HG03066 (cell line): ENCODE measurements at regions not wholly inside any gene's neighbourhood (a gene's known extent, or its start where the extent isn't known, plus 50 kb on each side); places are given as distances from the start of the nearest gene placed in this dataset.

Experiments used
- ATAC-seq: cut with Tn5 transposase; IDR thresholded peaks from one replicate; pipeline ENCODE4 v1.9.1; 2021; ENCODE audit warnings: low read depth; ENCODE audit not compliant: unreplicated experiment

GRCh38 chr2:196468394-196468793 is 171.1 kb upstream of the CCDC150 start:
- ATAC-seq: no peak

- no peak for ATAC-seq
Measured at GRCh38 chr2:196473617-196474016, 165.9 kb upstream of the CCDC150 start.

DNA sequence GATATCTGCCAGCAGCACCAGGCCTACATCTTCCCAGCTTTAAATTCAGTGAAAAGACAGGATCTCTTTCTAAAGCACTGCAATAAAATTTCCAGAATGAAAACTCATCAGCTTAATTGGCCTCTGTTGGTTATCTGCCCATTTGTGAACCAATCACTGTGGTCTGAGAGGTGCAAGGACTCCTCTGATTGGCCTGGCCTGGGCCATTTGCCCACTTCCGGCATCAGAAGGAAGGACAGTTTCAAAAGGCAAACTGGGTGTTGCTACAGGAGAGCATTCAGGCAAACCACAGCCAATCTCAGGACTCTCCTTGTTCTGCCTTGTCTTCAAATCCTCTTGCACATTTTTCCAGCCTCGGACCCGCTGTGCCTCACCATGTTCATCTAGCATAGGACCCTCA is 163.9 kb upstream of the CCDC150 start:
- no peak for ATAC-seq

- no peak for ATAC-seq
Measured at GRCh38 chr2:196478588-196478987, 160.9 kb upstream of the CCDC150 start.

DNA sequence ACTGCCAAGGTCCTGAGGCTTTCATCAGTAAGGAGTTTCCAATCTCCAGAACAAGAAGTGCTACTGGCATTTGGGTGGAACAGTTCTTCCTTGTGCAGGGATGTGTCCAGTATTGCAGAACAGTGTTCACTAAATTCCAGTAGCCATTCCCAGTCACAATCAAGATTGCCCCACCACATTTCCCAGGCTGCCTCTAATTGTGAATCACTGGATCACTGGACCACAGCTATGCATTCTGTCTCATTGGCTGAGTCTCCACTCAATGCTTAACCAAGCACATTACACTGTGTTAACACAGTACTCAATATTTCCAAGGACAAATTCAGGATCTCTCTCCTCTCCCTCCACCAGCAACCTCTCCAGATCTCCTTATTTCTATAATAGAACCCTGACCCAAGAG is 160.2 kb upstream of the CCDC150 start:
- ATAC-seq: no peak

DNA sequence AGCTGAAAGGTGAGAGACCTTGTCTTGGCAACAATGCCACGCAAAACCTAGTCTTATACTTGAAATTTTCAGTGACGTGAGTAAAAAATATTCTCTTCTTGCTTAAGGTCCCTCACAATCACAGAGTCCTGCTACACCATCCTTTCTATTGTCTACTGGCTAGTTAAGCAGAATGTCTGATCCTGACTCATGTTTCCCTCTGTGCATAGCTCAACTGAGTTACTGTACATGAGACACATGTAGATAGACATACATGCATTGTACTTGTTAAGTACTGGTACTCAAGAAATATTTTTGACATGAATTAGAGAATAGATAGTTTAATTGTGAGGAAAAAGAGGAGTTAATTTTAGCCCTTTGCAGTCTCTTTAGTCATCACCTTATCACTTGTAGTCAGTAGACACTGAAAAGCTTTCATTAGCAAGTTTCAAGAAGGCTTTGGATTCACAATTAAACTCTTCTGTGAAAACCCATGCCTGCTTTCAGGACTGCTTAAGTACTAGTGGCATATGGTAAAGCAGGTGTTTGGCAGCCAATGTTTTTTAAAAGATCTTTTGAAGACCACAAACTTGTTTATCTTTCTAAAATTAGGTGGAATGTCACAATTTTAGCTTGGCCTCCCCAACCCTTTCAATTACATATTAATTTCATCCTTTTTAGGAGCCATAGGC is 158.7 kb upstream of the CCDC150 start:
- no peak for ATAC-seq

GRCh38 chr2:196481324-196481697 is 158.2 kb upstream of the CCDC150 start:
- ATAC-seq: no peak

GRCh38 chr2:196482119-196483065 is 157.1 kb upstream of the CCDC150 start:
- ATAC-seq: no peak

- no peak for ATAC-seq
Measured at GRCh38 chr2:196486146-196486545, 153.4 kb upstream of the CCDC150 start.

DNA sequence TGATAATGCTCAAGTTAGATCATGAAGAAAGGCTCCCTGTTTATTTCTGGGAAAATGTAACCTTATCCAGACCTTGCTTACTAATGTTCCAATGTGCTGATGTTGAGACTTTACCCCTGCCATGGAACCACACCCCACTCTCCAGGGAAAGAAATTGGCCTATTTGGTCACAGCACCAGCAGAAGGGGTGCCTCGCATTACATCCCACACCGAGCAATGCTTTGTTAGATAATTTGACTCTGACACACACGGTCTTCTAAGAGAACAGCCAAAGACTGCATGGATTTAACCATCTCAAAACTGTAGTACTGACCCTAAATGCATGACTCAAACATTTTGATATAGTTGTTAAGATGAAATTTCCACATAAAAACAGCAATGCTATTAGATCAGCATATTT is 152.1 kb upstream of the CCDC150 start:
- no peak for ATAC-seq

DNA sequence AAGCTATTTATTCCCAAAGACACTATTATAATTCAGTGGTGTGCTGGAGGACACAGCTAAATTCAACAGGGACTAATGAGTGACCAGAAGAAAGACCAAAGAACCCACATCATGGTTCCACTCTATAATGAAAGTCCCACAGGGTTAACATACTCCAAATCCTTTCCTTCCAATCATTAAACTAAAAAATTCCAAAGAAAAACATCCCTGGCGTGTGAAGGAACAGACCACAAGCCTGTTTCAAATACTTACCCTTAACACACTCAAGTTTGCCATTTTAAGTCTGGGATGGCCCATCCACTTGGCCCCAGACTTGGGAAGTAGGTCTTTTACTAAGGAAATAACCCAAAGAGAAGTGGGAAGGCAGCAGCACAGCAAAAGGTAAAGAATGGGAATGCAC is 150.1 kb upstream of the CCDC150 start:
- ATAC-seq: no peak

DNA sequence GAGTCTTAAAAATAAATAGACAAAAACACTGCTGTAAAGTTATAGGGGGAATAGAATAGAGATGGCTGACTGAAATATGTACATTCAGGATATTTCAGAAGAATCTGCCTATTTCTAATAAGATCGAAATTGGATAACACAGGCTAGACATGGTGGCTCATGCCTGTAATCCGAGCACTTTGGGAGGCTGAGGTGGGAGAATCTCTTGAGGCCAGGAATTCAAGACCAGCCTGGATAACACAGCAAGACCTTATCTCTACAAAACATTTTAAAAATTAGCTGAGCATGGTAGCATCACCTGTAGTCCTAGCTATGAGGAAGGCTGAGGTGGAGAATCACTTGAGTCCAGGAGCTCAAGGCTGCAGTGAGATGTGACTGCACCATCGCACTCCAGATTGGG is 146.6 kb upstream of the CCDC150 start:
- ATAC-seq: no peak

GRCh38 chr2:196498962-196499361 is 140.6 kb upstream of the CCDC150 start:
- ATAC-seq: no peak

- ATAC-seq: no peak
Measured at GRCh38 chr2:196499686-196500085, 139.8 kb upstream of the CCDC150 start.

- no peak for ATAC-seq
Measured at GRCh38 chr2:196500686-196501431, 138.7 kb upstream of the CCDC150 start.

- ATAC-seq: no peak
Measured at GRCh38 chr2:196501836-196502235, 137.7 kb upstream of the CCDC150 start.

GRCh38 chr2:196502386-196502785 is 137.1 kb upstream of the CCDC150 start:
- no peak for ATAC-seq

DNA sequence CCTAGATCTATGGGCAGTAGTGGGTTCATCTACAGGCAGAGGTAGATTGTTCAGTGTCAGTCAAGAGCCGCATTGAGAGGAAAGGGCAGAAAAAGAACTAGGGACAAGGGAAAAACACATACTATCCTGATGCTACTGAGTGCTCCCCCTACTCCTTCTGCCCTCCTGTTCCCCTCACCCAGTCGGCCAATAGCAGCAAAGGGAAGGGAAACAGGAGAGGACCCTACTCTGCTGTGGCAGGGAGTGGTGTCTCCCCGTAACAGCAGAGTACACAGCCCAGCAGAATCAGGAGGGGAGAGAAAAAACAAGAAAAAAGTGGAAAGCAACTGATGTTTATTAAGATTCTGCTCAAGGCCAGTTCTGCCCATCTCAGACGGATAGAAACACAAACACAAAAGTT is 136.1 kb upstream of the CCDC150 start:
- no peak for ATAC-seq

- no peak for ATAC-seq
Measured at GRCh38 chr2:196504788-196505187, 134.7 kb upstream of the CCDC150 start.

- no peak for ATAC-seq
Measured at GRCh38 chr2:196510246-196510645, 129.3 kb upstream of the CCDC150 start.
